OCI-LY3 (cell line): ENCODE measurements at regions not wholly inside any gene's neighbourhood (a gene's known extent, or its start where the extent isn't known, plus 50 kb on each side); places are given as distances from the start of the nearest gene placed in this dataset.

Source experiments
- EZH2phosphoT487 ChIP-seq: fragments of 200-600 bp; shearing (Covaris generic); IDR thresholded peaks from 2 replicates; pipeline ENCODE4 v1.6.1; 2018; ENCODE audit warnings: antibody characterized with exemption, mixed run types, low read depth
- TF ChIP-seq, protein P1 (sequence below): fragments of 200-600, 300-600 bp; sonication (generic); IDR thresholded peaks from 2 replicates; pipeline ENCODE4 v1.5.1; 2014; ENCODE audit warnings: antibody characterized with exemption, low read length, low read depth

DNA sequence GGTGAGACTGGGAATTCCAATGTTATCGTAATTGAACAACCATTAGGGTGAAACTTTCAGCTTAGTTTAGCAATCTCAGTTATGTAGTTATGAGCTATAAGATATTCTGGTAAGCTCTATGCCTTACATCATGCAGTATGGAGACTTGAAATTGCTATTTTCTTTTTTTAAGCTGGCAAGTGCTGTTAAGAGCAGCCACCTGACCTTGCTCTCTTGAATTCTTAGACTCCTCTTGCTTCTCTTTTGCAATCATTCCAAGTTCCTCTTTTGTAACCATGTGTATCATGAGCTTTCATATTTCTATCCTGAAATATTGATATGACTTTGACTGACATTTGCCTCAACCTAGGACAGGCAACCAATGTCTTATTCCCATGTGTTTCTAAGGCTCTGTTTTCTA, 446.3 kb upstream of the SLC35B3 start:
- TF ChIP-seq, protein P1, sequence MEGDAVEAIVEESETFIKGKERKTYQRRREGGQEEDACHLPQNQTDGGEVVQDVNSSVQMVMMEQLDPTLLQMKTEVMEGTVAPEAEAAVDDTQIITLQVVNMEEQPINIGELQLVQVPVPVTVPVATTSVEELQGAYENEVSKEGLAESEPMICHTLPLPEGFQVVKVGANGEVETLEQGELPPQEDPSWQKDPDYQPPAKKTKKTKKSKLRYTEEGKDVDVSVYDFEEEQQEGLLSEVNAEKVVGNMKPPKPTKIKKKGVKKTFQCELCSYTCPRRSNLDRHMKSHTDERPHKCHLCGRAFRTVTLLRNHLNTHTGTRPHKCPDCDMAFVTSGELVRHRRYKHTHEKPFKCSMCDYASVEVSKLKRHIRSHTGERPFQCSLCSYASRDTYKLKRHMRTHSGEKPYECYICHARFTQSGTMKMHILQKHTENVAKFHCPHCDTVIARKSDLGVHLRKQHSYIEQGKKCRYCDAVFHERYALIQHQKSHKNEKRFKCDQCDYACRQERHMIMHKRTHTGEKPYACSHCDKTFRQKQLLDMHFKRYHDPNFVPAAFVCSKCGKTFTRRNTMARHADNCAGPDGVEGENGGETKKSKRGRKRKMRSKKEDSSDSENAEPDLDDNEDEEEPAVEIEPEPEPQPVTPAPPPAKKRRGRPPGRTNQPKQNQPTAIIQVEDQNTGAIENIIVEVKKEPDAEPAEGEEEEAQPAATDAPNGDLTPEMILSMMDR: no peak
- no peak for TF ChIP-seq EZH2phosphoT487
